Adipocyte (in vitro differentiated cells): ENCODE measurements at regions not wholly inside any gene's neighbourhood (a gene's known extent, or its start where the extent isn't known, plus 50 kb on each side); places are given as distances from the start of the nearest gene placed in this dataset.

ENCODE experiments used
- DNase-seq: peaks from one replicate; pipeline ENCODE4 v3.0.0-alpha.2; 2015; ENCODE audit warnings: low read depth
- H3K27me3 ChIP-seq: replicated peaks from 2 replicates; pipeline ENCODE4 v1.7.0; 2013; ENCODE audit warnings: mild to moderate bottlenecking, low read length, moderate library complexity; ENCODE audit not compliant: control insufficient read depth, insufficient read depth
- H3K36me3 ChIP-seq: 2 replicates; pipeline ENCODE4 v1.7.0; 2013; ENCODE audit warnings: low read length, mild to moderate bottlenecking, moderate library complexity; ENCODE audit not compliant: control insufficient read depth, insufficient read depth, severe bottlenecking
- H3K4me1 ChIP-seq: 2 replicates; pipeline ENCODE4 v1.7.0; 2013; ENCODE audit warnings: mild to moderate bottlenecking, low read length, moderate library complexity; ENCODE audit not compliant: control insufficient read depth, insufficient read depth
- H3K4me3 ChIP-seq: 2 replicates; pipeline ENCODE4 v1.7.0; 2013; ENCODE audit warnings: mild to moderate bottlenecking, low read length, moderate library complexity
- H3K9ac ChIP-seq: 2 replicates; pipeline ENCODE4 v1.7.0; 2013; ENCODE audit warnings: mild to moderate bottlenecking, low read length, moderate library complexity
- H3K9me3 ChIP-seq: 2 replicates; pipeline ENCODE4 v1.7.0; 2013; ENCODE audit warnings: mild to moderate bottlenecking, low read length, moderate library complexity; ENCODE audit not compliant: control insufficient read depth

GRCh38 chr1:215360031-215360430 lies 207.1 kb upstream of the KCTD3 start:
- no peak overlapping the region for H3K4me3 ChIP-seq
- no peak for DNase-seq
- no peak overlapping the region for H3K9ac ChIP-seq
- no peaks in the 10 kb centered on the region for H3K27me3 ChIP-seq
- no peaks in the 10 kb centered on the region for H3K36me3 ChIP-seq
- H3K9me3 ChIP-seq: peaks cover 3% of the 10 kb centered on the region
- H3K4me1 ChIP-seq: no peaks in the 10 kb centered on the region

- DNase-seq: no peak
- H3K9ac ChIP-seq: no peak overlapping the region
- H3K4me1 ChIP-seq: no peaks in the 10 kb centered on the region
- H3K36me3 ChIP-seq: no peaks in the 10 kb centered on the region
- H3K4me3 ChIP-seq: no peak overlapping the region
- peaks cover 3% of the 10 kb centered on the region for H3K9me3 ChIP-seq
- no peaks in the 10 kb centered on the region for H3K27me3 ChIP-seq
These were observed 206.3 kb upstream of the KCTD3 start for GRCh38 chr1:215360758-215361157.

GRCh38 chr1:215375381-215375780 lies 191.7 kb upstream of the KCTD3 start:
- peak; percentile 1 for DNase-seq
- H3K9me3 ChIP-seq: peaks cover 4% of the 10 kb centered on the region
- H3K9ac ChIP-seq: no peak overlapping the region
- peaks cover 28% of the 10 kb centered on the region for H3K4me1 ChIP-seq
- peaks cover 21% of the 10 kb centered on the region for H3K27me3 ChIP-seq
- H3K4me3 ChIP-seq: no peak overlapping the region
- no peaks in the 10 kb centered on the region for H3K36me3 ChIP-seq

- peak overlapping the region; percentile 9 for H3K4me3 ChIP-seq
- H3K9ac ChIP-seq: peak overlapping the region; percentile 7
- peak; percentile 80 for DNase-seq
- no peaks in the 10 kb centered on the region for H3K36me3 ChIP-seq
- H3K9me3 ChIP-seq: peaks cover 13% of the 10 kb centered on the region
- peaks cover 20% of the 10 kb centered on the region for H3K27me3 ChIP-seq
- peaks cover 28% of the 10 kb centered on the region for H3K4me1 ChIP-seq
These were observed 190.4 kb upstream of the KCTD3 start for GRCh38 chr1:215376544-215377264.

GRCh38 chr1:215377746-215378145 lies 189.4 kb upstream of the KCTD3 start:
- Histone ChIP-seq H3K9me3 (peaks cover 22% of the 10 kb centered on the region), H3K27me3 (peaks cover 19% of the 10 kb centered on the region), H3K36me3 (no peaks in the 10 kb centered on the region), H3K4me3 (no peak overlapping the region), H3K4me1 (peaks cover 28% of the 10 kb centered on the region), H3K9ac (no peak overlapping the region)
- DNase-seq: peak; percentile 6

- H3K9me3 ChIP-seq: peaks cover 31% of the 10 kb centered on the region
- H3K4me3 ChIP-seq: no peak overlapping the region
- peaks cover 8% of the 10 kb centered on the region for H3K27me3 ChIP-seq
- no peak for DNase-seq
- H3K36me3 ChIP-seq: no peaks in the 10 kb centered on the region
- no peak overlapping the region for H3K9ac ChIP-seq
- peaks cover 26% of the 10 kb centered on the region for H3K4me1 ChIP-seq
These were observed 186.5 kb upstream of the KCTD3 start for GRCh38 chr1:215380566-215380965.

- no peak overlapping the region for H3K4me3 ChIP-seq
- no peaks in the 10 kb centered on the region for H3K36me3 ChIP-seq
- DNase-seq: no peak
- H3K4me1 ChIP-seq: no peaks in the 10 kb centered on the region
- H3K27me3 ChIP-seq: no peaks in the 10 kb centered on the region
- no peak overlapping the region for H3K9ac ChIP-seq
- H3K9me3 ChIP-seq: peaks cover 6% of the 10 kb centered on the region
These were observed 173.6 kb upstream of the KCTD3 start for GRCh38 chr1:215393476-215393875.

- no peak overlapping the region for H3K4me3 ChIP-seq
- peaks cover 6% of the 10 kb centered on the region for H3K9me3 ChIP-seq
- H3K36me3 ChIP-seq: no peaks in the 10 kb centered on the region
- H3K4me1 ChIP-seq: no peaks in the 10 kb centered on the region
- no peak for DNase-seq
- no peaks in the 10 kb centered on the region for H3K27me3 ChIP-seq
- H3K9ac ChIP-seq: no peak overlapping the region
These were observed 172.8 kb upstream of the KCTD3 start for GRCh38 chr1:215394084-215394991.

- DNase-seq: no peak
- Histone ChIP-seq H3K9ac (no peak overlapping the region), H3K9me3 (peaks cover 6% of the 10 kb centered on the region), H3K27me3 (no peaks in the 10 kb centered on the region), H3K36me3 (no peaks in the 10 kb centered on the region), H3K4me3 (peak overlapping the region; percentile 73), H3K4me1 (no peaks in the 10 kb centered on the region)
These were observed 170.0 kb upstream of the KCTD3 start for GRCh38 chr1:215397106-215397505.

GRCh38 chr1:215397843-215398242 lies 169.3 kb upstream of the KCTD3 start:
- Histone ChIP-seq H3K36me3 (no peaks in the 10 kb centered on the region), H3K27me3 (no peaks in the 10 kb centered on the region), H3K4me1 (no peaks in the 10 kb centered on the region), H3K9me3 (peaks cover 6% of the 10 kb centered on the region), H3K4me3 (no peak overlapping the region), H3K9ac (no peak overlapping the region)
- DNase-seq: no peak

GRCh38 chr1:215399787-215400186 lies 167.3 kb upstream of the KCTD3 start:
- no peaks in the 10 kb centered on the region for H3K4me1 ChIP-seq
- DNase-seq: no peak
- no peaks in the 10 kb centered on the region for H3K27me3 ChIP-seq
- no peak overlapping the region for H3K9ac ChIP-seq
- peaks cover 6% of the 10 kb centered on the region for H3K9me3 ChIP-seq
- no peak overlapping the region for H3K4me3 ChIP-seq
- H3K36me3 ChIP-seq: no peaks in the 10 kb centered on the region
